SIG-M5 treated with dmso at 0.1 percent for 504 hours (cell line): ENCODE measurements at regions not wholly inside any gene's neighbourhood (a gene's known extent, or its start where the extent isn't known, plus 50 kb on each side); places are given as distances from the start of the nearest gene placed in this dataset.

Source experiments
- DNase-seq: peaks from one replicate; lab custom pipeline; 2025; ENCODE audit not compliant: unreplicated experiment; lab: John Stamatoyannopoulos, UW

DNA sequence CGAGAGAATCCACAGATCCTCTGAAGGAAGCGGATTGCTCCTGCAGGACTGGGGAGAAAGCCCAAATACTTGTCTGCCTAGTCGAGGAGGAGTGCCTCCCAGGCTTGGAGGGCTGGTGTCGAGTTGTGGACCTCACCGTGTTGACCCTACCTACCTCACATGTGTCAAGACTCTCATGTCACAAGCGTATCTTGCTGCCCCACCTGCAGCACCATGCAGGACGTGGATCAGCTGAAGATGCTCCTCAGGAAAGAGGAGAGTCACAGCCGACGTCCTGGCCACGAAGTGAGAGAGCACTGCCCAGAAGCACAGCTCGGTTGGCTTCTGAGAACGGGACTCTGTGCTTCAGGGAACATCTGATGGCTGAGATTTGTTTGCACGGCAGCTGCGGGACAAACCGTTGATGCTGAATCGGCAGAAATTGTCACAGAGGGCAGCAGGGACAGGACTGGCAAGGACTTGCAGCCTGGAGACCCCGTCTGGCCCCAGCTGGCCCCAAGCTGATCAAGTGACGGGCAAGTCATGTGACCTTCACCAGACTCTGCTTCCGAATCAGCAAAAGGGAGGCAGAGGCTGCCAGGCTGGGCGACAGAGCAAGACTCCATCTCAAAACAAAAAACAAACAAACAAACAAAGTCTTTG lies 119.1 kb upstream of the ITGA1 start:
- no peak for DNase-seq

DNA sequence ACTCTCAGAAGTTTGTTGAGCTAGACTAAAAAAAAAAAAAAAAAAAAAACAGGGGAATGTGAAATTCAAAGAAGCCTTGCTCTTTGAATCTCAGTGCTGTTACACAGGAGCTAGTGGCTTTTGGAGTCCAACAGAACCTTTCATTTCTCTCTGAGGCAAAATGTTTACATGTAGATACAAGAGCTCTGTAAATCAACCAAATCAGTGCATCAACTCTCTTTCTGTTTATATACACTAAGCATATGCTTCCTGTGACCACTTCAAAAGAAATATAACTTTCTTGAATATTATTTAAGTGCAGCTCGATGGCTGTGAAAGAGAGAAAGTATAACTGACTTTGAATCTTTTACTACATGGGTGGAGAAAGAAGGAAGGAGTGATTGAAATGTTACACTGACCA lies 115.3 kb upstream of the ITGA1 start:
- no peak for DNase-seq

DNA sequence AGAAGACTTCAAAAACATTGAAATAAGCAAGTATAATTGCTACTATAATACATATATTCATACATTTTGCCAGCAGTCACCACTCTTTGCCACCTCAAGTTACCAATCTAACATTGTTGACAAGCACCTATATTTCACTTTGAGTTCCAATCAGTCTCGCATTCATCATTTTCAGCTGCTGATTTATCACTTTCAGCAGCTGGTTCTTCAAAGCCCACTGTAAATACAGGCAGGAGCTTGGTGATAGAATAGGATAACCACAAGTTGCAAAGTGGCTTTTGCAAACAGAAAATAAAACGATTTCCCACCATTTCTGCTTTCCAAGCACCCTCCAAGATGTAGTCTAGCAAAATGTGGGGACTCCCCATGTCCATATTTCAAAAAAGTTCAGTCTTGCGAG lies 114.2 kb upstream of the ITGA1 start:
- no peak for DNase-seq

DNA sequence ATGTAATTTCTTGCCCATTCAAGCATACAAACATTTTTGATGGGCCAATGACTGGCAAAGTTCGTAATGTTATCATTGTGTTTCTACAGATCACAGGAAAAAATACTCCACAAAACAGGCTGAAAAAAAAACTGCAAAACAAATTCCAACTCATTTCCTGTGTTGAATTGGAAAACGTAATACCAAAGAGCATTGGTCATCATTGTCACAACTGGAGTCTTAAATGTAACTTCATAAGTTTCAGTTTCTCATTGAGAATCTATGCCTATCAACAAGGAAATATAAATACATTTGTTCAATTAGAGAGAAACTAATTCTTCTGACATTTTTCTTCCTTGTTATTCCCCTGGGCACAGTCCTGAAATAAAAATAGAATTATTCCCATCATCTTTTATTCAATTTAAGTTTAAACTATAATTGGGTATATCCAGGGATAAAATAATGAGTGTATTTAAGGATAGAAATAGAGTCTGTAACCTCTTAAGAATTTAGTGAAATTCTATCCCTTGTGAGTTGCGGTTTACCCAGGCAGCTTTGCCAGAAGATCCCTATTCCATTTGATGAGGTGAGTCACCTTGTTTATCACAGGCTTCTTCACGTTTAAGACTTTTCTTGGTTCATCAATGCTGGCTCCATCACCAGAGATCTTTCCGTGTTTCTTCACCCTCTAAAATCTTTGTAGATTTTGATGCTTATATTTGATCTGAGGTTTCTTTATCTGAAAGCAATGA lies 112.7 kb upstream of the ITGA1 start:
- no peak for DNase-seq

DNA sequence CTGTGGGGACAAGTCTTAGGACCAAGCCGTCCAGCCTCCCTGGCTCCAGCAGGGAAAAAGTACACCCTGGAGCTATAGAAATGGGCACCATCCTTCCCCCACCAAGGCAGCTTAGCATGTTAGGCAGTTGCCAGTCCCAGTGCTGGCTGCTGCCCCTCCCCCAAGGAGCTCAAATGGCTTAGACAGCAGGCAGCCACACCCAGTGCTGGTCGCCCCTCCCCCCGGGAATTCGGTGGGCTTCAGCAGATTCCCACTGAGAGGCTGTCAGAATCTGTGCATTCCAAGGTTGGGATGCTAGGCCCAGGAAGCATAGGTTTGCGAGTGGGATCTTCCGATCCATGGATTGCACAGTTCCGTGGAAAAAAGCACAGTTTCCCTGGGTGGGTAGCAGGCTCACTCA lies 105.2 kb upstream of the ITGA1 start:
- no peak for DNase-seq

DNA sequence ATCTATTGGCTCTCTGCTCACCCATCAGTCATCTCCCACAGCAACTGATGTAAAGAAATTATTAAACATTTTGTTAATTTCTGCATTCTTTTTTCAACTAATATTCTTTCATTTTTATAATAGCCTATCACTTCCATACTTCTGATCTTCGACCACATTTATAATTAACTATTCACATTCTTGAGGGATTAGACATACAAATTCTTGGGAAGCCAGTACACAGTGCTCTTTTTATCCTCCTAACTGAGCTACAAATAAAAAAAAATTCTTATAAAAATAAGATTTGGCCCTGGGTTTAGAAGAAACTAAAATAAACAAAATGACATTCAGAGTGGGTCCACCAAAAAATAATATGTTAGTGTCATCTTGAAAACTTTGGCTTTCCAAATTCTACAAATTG lies 103.7 kb upstream of the ITGA1 start:
- no peak for DNase-seq

DNA sequence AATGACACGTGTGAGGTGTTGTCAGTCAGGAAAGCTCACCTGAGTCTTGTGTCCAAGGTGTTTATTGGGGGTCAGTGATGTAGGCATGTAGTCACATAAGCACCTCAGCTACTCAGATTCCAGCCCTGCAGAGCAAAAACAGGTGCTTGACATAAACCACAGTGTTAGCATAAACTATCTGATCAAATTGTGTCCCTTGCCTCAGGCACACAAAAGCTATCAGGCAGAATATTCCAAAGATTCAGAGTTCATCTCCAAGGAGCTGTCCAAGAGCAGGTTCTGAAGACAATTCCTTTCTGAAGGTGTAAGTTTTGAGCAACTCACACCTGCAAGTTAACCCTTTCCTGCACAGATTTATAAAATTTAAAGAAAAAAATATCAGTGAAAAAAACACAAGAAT lies 102.2 kb upstream of the ITGA1 start:
- no peak for DNase-seq

DNA sequence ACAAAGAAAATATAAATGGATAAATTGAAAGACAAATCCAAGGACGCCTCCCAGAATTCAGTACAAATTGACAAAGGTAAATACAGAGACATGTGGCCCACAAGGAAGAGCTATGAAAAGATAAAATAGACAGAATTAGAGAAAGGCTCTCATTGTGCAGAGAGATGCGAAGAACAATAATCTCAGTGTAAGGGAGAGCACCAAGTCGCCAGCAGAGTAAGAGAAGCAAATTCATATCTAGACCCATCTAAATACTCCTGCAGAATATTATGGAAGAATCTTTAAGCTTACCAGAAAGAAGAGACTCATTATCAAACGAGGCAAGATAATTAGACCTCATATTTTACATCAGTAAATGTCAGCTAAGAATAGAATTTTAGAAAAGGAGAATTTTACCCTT lies 101.7 kb upstream of the ITGA1 start:
- DNase-seq = no peak

DNA sequence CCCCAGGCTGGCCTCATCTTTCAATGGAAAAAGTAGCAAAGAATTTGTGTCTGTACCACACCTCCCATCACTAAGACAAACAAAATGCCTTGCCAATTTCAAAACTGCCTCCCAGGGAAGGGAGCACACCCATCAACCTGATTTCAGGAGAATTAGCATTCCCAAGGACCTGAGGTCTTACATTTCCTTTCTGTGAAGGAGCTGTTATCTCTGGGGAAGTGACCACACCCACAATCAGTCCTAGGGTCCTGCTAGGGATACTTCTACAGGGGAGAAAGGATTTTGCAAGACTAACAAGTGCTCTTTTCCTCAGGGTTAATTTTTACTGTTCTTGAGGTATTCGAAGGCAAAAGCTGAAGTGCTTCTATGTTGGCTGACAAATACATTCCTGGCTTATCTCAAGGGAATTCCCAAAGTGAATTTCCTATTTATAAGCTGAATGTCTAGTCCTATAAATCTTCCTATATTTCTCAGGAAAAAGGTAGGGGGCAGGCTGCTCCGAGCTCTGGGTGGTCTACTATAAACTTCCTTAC lies 97.4 kb upstream of the ITGA1 start:
- DNase-seq = no peak

DNA sequence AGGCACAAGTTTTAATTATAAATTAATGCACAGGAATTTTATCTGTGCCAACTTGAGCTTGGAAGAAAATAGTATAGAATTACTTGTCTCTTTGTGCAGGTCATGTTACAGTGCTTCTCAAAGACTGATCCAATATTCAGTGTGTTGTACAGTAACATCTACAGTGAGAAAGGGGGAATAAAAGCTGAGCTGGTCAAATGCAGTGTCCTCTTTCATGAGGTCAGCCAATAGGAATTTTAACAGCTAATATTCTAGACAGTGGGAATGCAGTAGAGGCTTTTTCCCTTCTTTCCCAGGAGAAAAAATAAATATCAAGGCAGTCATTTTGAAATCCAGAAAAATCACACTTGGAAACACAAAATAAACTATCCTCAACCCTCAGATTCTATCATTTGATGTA lies 95.7 kb upstream of the ITGA1 start:
- no peak for DNase-seq

DNA sequence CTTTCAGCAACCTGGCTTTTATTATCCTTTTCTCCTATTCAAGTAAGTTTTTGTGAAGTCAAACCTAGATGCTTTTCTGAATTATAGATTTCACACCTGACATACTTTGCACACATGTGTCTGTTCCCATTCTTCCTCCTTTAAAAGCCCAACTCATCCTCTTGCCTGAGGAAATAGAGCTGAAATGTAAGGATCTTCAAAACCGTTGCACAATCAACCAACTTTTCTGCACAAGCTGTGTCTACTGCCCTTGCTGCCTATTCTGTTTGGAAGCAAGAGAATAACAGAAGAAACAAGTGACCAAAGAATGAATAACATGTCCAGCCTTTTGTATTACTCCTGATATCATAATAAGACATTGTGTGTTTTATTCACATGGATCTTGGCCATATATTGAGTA lies 95.1 kb upstream of the ITGA1 start:
- DNase-seq = no peak

DNA sequence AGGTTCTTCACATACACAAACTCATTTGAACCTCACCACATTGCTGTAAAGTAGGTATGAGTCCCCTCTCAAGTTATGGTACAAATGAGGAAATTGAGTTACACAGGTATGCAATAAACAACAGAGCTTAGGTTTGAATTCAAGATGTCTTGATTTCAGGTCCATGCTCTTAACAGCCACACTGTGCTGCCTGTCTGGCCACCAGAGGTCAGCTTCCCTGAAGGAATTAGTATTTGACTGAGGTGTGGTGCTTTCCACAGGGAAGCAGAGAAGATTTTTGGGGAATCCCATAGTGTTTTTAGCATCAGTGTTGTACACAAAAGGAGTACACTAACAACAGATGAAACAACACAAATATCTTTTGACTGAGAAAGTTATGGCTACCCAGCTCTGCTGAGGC lies 94.4 kb upstream of the ITGA1 start:
- DNase-seq = peak; percentile 10

DNA sequence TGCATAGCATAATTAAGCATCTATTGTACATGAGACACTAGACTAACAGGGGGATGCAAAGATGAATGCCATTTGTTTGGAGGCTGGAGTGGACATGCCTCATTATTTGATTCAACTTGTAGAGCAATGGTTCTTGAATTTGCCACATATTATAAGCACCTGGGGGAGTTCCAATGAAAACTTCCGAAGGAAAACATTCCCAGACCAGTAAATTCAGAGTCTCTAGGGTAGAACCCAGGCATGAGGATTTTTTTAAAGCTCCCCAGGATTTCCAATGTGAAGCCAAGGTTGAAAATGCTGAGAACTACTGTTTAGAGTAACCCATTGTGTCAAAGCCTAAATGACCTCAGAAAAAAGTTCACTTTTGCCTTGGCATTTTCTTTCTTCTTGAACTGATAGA lies 93.9 kb upstream of the ITGA1 start:
- no peak for DNase-seq

DNA sequence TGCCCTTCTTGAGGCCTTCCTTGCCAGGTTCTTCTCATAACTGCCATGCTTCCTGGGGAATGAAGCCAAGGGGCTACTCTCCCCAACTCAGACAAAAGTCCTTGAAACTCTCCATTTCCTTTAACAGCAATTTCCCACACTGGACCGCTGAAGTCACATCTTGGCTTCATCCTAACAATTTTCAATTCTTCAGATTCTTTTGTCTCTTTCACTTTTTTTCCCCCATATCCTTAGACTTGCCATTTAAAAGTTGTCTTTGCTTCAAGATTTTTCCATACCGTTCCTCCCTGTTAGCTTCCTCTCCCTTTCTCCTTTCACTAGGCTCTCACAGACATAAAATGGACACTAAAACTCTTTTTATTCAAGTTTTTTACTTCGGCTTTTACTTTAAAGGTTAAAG lies 93.1 kb upstream of the ITGA1 start:
- no peak for DNase-seq

DNA sequence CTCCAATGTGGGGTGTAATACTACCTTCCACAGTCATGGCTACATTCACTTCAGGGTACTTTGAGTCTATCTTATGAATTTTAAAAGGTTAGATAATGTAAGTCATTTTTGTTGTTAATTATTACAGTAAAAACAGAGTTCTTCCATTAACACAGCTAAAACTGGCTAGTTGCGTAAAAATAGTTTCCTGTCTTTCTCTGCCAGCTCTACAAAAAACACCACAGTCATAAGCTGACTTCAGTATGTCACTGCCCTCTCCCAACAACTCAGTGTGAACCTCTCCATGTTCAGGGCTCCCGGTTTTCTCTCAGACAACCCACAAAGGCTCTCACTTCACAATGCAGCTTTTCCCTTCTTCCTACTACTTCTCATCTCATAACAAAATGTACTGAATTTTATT lies 84.8 kb upstream of the ITGA1 start:
- DNase-seq = no peak

DNA sequence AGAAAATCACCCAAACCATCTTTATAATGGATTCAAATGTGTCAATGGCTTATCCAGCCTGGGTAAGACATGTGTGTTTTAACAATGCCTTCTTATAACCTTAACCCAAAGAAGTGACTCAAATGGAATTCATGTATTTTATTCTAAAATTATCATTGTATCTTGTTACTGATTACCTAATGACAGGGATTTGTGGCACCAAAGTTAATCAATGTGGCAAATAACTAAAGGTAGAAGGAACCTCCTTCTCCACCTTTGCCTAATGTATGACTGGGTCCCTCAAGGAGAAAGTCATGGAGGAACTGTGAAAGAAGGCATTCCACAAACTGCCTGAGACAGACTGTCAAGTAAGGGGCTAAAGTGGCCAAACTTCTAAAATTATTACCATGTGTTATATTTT lies 84.4 kb upstream of the ITGA1 start:
- no peak for DNase-seq

DNA sequence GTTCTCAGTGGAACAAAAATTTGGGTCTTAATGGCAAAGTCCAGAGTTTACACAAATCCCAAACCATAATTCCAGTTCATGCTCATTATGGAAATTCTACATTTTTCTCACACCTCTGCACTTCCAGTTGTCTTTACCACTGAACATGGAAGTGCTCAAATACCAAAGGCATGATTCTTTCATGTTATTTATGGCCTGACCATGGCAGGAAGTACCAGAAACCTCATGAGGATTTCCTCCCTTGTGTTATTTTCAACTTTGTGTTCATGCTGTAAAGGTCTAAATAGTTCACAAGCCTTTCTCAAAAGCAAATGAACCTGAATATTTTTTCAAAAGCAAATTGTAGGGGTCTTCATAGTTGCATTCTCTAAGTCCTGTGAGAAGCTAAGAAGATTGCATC lies 82.0 kb upstream of the ITGA1 start:
- DNase-seq = no peak

DNA sequence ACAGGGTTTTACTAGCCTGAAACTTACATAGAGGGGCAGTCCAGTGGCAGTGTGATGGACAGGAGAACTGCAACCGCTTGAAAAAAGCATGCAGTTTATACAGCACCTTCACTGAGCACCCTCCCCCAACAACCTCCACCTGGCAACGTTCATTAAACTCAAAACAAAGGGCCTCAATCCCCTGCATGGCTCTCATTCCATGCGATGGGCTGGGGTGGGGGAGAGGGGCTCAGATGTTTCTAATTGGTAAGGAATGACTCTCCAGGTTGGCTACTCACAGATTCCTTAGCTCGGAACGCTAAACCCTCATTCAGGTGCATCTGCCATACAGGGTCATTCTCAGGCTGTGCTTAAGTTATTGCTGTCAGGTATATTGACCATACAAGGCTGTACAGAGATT lies 80.9 kb upstream of the ITGA1 start:
- no peak for DNase-seq

DNA sequence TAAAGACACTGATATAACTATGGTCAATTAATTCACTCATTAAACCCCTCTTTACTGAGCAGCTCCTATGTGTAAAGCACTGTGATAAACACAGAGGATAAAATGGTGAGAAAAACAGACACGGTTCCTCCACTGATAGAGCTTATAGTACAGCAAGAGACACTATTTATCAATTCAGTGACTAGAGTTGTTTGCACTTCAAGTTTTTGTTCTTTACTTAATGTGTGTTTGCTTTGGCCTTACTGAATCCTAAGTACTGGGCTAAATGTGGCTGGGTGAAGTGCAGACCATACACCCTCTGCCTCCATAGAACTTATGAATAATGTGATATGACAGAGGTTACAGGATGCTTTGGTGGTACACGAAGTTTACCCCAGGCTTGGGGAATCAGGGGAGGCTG lies 80.1 kb upstream of the ITGA1 start:
- DNase-seq = no peak

DNA sequence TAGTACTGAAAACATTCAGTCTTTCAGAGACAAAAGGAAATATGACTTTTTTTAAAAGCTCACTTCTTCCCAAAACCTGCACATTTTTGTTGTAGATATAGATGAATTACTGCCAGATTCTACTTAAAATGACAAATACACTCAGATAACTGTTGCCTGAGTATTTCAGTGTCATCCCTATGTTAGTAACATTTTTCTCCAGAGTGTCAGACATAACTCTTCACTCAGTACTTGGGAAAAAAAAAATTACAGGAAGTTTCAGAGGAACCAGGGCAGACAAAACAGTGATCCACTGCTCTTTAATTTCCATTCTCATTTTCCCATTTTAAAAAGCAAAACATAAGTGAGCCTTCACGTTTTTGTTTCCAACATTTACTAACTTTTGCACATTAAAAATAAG lies 79.3 kb upstream of the ITGA1 start:
- DNase-seq = no peak

DNA sequence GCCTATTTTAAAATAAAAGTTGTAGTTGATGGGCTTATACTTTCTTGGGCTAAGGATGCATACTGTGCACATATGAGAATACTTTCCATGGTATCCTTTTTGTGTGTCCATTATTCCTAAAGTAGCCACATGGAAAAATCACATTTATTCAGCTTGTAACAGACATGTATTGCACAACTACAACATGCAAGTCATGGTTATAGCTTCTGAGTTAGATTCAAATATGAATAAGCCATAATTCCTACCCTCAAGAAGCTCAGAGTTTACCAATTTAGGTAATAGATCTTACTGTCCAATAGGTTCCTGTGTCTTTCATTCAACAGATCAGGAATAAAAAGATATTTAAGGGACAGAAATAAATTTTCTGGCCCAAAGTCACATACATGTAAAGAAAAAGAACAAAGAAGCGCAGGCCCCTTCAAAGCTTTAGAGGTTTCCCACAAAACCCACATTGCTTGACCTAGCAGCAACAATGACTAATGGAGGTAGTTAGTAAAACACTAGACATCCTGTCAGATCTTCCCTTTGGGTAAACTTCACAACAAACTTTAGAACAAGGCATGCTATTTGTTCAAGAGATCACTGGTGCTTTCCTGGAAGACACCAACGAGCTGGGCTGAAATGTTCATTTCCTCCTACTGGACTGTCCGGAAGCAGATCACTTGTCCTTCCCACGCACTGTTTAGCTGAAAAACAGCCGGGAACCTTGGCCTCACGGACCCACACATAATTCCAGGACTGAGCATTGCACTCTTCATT lies 78.4 kb upstream of the ITGA1 start:
- no peak for DNase-seq

DNA sequence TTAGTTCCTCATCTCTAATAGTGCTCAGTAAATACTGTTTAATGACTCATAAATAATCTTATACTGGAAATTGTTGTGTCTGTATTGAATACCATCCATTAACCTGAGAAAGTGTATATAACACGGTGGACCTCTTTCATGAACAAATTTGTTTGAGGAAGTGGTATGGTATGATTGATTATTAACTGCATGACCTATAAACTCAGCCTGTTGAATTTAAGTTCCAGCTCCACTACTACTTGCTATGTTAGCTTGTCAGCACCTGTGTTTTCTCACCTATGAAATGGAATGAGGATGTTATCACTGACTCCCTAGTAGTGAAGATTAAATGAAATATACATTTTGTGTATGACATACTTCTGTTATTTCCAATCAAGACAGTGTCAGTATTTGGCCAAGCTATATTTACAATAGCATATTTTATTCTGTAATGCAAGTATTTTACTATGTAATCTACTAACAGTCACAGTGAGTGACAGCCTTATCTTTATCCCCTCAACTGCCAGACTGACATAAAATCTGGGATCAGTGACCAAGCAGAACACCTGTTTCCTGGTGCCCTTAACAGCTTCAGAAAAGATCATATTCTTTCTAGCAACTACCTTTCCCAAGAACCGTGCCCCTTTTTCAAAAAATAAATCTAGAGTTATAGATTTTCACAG lies 77.3 kb upstream of the ITGA1 start:
- no peak for DNase-seq
